SK-N-SH treated with all-trans-retinoic acid at 6 μM for 48 hours (cell line): ENCODE measurements at regions not wholly inside any gene's neighbourhood (a gene's known extent, or its start where the extent isn't known, plus 50 kb on each side); places are given as distances from the start of the nearest gene placed in this dataset.

Experiments used
- ATAC-seq: fragments of 200-7000 bp; cut with Tn5 transposase; 3 replicates; pipeline ENCODE4 v1.9.1; 2020; ENCODE audit warnings: mild to moderate bottlenecking, moderate library complexity
- BACH2 ChIP-seq: fragments of 250-450 bp; sonication (Bioruptor Pico); IDR thresholded peaks from 2 replicates; pipeline ENCODE4 v1.9.0; 2021; ENCODE audit warnings: mild to moderate bottlenecking, borderline replicate concordance
- CREB5 ChIP-seq: fragments of 250-450 bp; sonication (Bioruptor Pico); IDR thresholded peaks from 2 replicates; pipeline ENCODE4 v1.5.1; 2020; ENCODE audit warnings: low read depth, mild to moderate bottlenecking, moderate library complexity
- CSDC2 ChIP-seq: fragments of 250-450 bp; sonication (Bioruptor Pico); IDR thresholded peaks from 2 replicates; pipeline ENCODE4 v1.5.0; 2020; ENCODE audit warnings: mild to moderate bottlenecking, moderate library complexity
- CSRNP3 ChIP-seq: fragments of 250-450 bp; sonication (Bioruptor Pico); IDR thresholded peaks from 2 replicates; pipeline ENCODE4 v1.5.1; 2021; ENCODE audit warnings: mild to moderate bottlenecking, moderate library complexity
- ESRRG ChIP-seq: fragments of 250-450 bp; sonication (Bioruptor Pico); IDR thresholded peaks from 2 replicates; pipeline ENCODE4 v1.6.1; 2021; ENCODE audit warnings: mild to moderate bottlenecking
- GLIS3 ChIP-seq: fragments of 250-450 bp; sonication (Bioruptor Pico); IDR thresholded peaks from 2 replicates; pipeline ENCODE4 v1.5.0; 2020; ENCODE audit warnings: mild to moderate bottlenecking, moderate library complexity
- ISL1 ChIP-seq: fragments of 250-450 bp; sonication (Bioruptor Pico); IDR thresholded peaks from 2 replicates; pipeline ENCODE4 v2.1.2; 2022; ENCODE audit warnings: mild to moderate bottlenecking, moderate library complexity
- OSR1 ChIP-seq: fragments of 250-450 bp; sonication (Bioruptor Pico); IDR thresholded peaks from 2 replicates; pipeline ENCODE4 v1.8.0; 2022; ENCODE audit warnings: moderate library complexity, mild to moderate bottlenecking, inconsistent platforms
- POU6F1 ChIP-seq: fragments of 250-450 bp; sonication (Bioruptor Pico); IDR thresholded peaks from 2 replicates; pipeline ENCODE4 v1.8.0; 2021; ENCODE audit warnings: low read depth, mild to moderate bottlenecking, moderate library complexity, borderline replicate concordance
- PPARA ChIP-seq: fragments of 250-450 bp; sonication (Bioruptor Pico); IDR thresholded peaks from 2 replicates; pipeline ENCODE4 v1.5.0; 2020; ENCODE audit warnings: mild to moderate bottlenecking, borderline replicate concordance
- RARB ChIP-seq: fragments of 250-450 bp; sonication (Bioruptor Pico); IDR thresholded peaks from 2 replicates; pipeline ENCODE4 v1.8.0; 2021; ENCODE audit warnings: mild to moderate bottlenecking, moderate library complexity
- SNAI2 ChIP-seq: fragments of 250-450 bp; sonication (Bioruptor Pico); IDR thresholded peaks from 2 replicates; pipeline ENCODE4 v1.5.0; 2020; ENCODE audit warnings: mild to moderate bottlenecking, moderate library complexity
- TCF4 ChIP-seq: fragments of 250-450 bp; sonication (Bioruptor Pico); IDR thresholded peaks from 2 replicates; pipeline ENCODE4 v1.8.0; 2021; ENCODE audit warnings: mild to moderate bottlenecking, moderate library complexity, borderline replicate concordance
- TOX ChIP-seq: fragments of 250-450 bp; sonication (Bioruptor Pico); IDR thresholded peaks from 2 replicates; pipeline ENCODE4 v1.8.0; 2021; ENCODE audit warnings: mild to moderate bottlenecking, moderate library complexity, borderline replicate concordance
- ZC3H10 ChIP-seq: fragments of 250-450 bp; sonication (Bioruptor Pico); IDR thresholded peaks from 2 replicates; pipeline ENCODE4 v1.5.1; 2021; ENCODE audit warnings: mild to moderate bottlenecking, moderate library complexity
- ZFP3 ChIP-seq: fragments of 250-450 bp; sonication (Bioruptor Pico); IDR thresholded peaks from 2 replicates; pipeline ENCODE4 v1.5.0; 2020; ENCODE audit warnings: mild to moderate bottlenecking, moderate library complexity
- ZFP30 ChIP-seq: fragments of 450-650 bp; formaldehyde crosslinking; IDR thresholded peaks from 2 replicates; pipeline ENCODE4 v1.5.0; 2022; ENCODE audit warnings: mild to moderate bottlenecking, moderate library complexity
- ZNF565 ChIP-seq: fragments of 450-650 bp; formaldehyde crosslinking; conservative IDR thresholded peaks from 2 replicates; pipeline ENCODE4 v1.5.0; 2020; ENCODE audit warnings: low read depth, mild to moderate bottlenecking, moderate library complexity
- ZNF70 ChIP-seq: fragments of 450-650 bp; formaldehyde crosslinking; IDR thresholded peaks from 2 replicates; pipeline ENCODE4 v1.5.0; 2020; ENCODE audit warnings: mild to moderate bottlenecking, moderate library complexity
- ZNF8 ChIP-seq: fragments of 450-650 bp; formaldehyde crosslinking; IDR thresholded peaks from 2 replicates; pipeline ENCODE4 v1.5.0; 2020; ENCODE audit warnings: mild to moderate bottlenecking, moderate library complexity
- TF ChIP-seq, protein P1 (sequence below): fragments of 250-450 bp; sonication (Bioruptor Pico); IDR thresholded peaks from 2 replicates; pipeline ENCODE4 v1.5.0; 2020; ENCODE audit warnings: mild to moderate bottlenecking, moderate library complexity
- TF ChIP-seq, protein P2 (sequence below): fragments of 250-450 bp; sonication (Bioruptor Pico); IDR thresholded peaks from 2 replicates; pipeline ENCODE4 v1.8.0; 2020; ENCODE audit warnings: mild to moderate bottlenecking, moderate library complexity, borderline replicate concordance

DNA sequence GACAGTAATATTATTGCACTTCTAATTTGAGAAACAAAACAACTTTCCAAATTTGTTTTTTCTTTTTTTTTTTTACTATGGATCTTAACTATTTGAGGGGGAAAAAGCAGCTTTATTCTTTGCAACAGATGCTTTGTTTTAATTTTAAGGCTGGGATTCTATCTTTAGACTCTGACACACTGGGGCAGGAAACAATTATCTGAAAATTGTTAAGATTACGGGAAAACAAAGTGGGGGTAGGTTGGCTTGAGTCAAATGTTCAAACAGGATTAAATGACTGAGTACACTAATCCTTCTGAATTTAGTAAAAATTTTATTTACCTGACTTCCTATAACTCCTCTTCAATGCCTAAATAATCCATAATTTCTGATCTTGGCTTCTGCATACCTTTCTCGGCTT lies 543.2 kb downstream of the SLITRK6 start (continued):
- TF ChIP-seq ZNF8 (CRISPR knock-in tag) (no peak), ISL1 (CRISPR knock-in tag) (no peak), CSDC2 (CRISPR knock-in tag) (no peak), POU6F1 (CRISPR knock-in tag) (no peak), GLIS3 (CRISPR knock-in tag) (no peak), OSR1 (CRISPR knock-in tag) (no peak)
- TF ChIP-seq, all 23 proteins: peak for 0

- TF ChIP-seq OSR1 (CRISPR knock-in tag) (no peak), CSRNP3 (CRISPR knock-in tag) (no peak), TCF4 (CRISPR knock-in tag) (no peak), ZC3H10 (CRISPR knock-in tag) (no peak), BACH2 (CRISPR knock-in tag) (no peak), TOX (CRISPR knock-in tag) (no peak), ZFP3 (CRISPR knock-in tag) (no peak), CREB5 (no peak), GLIS3 (CRISPR knock-in tag) (no peak), PPARA (no peak), ISL1 (CRISPR knock-in tag) (no peak), SNAI2 (CRISPR knock-in tag) (no peak), ZNF565 (CRISPR knock-in tag) (no peak), ZFP30 (no peak), ZNF8 (CRISPR knock-in tag) (no peak), RARB (no peak)
- TF ChIP-seq, protein P1, sequence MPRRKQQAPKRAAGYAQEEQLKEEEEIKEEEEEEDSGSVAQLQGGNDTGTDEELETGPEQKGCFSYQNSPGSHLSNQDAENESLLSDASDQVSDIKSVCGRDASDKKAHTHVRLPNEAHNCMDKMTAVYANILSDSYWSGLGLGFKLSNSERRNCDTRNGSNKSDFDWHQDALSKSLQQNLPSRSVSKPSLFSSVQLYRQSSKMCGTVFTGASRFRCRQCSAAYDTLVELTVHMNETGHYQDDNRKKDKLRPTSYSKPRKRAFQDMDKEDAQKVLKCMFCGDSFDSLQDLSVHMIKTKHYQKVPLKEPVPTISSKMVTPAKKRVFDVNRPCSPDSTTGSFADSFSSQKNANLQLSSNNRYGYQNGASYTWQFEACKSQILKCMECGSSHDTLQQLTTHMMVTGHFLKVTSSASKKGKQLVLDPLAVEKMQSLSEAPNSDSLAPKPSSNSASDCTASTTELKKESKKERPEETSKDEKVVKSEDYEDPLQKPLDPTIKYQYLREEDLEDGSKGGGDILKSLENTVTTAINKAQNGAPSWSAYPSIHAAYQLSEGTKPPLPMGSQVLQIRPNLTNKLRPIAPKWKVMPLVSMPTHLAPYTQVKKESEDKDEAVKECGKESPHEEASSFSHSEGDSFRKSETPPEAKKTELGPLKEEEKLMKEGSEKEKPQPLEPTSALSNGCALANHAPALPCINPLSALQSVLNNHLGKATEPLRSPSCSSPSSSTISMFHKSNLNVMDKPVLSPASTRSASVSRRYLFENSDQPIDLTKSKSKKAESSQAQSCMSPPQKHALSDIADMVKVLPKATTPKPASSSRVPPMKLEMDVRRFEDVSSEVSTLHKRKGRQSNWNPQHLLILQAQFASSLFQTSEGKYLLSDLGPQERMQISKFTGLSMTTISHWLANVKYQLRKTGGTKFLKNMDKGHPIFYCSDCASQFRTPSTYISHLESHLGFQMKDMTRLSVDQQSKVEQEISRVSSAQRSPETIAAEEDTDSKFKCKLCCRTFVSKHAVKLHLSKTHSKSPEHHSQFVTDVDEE, result no peak
- TF ChIP-seq, protein P2, sequence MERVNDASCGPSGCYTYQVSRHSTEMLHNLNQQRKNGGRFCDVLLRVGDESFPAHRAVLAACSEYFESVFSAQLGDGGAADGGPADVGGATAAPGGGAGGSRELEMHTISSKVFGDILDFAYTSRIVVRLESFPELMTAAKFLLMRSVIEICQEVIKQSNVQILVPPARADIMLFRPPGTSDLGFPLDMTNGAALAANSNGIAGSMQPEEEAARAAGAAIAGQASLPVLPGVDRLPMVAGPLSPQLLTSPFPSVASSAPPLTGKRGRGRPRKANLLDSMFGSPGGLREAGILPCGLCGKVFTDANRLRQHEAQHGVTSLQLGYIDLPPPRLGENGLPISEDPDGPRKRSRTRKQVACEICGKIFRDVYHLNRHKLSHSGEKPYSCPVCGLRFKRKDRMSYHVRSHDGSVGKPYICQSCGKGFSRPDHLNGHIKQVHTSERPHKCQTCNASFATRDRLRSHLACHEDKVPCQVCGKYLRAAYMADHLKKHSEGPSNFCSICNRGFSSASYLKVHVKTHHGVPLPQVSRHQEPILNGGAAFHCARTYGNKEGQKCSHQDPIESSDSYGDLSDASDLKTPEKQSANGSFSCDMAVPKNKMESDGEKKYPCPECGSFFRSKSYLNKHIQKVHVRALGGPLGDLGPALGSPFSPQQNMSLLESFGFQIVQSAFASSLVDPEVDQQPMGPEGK (CRISPR knock-in tag), result no peak
- no peak for ATAC-seq
Observed at GRCh38 chr13:85254641-85255040, 544.6 kb downstream of the SLITRK6 start.

DNA sequence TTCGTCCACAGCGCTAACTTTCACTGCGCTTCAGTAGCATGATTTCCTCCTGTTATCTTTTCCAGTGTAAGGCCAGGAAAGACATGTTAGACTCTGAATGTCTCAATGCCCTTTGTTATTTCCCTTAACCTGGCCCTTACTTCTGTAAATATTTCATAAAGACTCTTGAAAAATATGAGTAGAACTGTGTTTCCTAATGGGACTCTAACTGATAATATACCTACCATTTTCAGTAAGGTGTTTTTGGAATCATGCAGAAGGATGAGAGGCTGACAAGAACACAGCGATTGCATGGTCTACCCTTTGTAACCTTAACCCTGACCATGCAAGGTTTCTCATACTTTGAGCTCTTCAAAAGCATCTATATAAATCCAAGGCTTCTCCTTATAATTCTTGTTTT lies 550.1 kb downstream of the SLITRK6 start:
- ATAC-seq, result no peak
- TF ChIP-seq ESRRG (CRISPR knock-in tag) (no peak), RARB (no peak), ZNF70 (CRISPR knock-in tag) (no peak), ZFP30 (no peak), ISL1 (CRISPR knock-in tag) (no peak), CSDC2 (CRISPR knock-in tag) (no peak), ZFP3 (CRISPR knock-in tag) (no peak), ZNF565 (CRISPR knock-in tag) (no peak), ZNF8 (CRISPR knock-in tag) (no peak), ZC3H10 (CRISPR knock-in tag) (no peak), PPARA (no peak), POU6F1 (CRISPR knock-in tag) (no peak), GLIS3 (CRISPR knock-in tag) (no peak)
- TF ChIP-seq, protein P2 (CRISPR knock-in tag), result no peak
- TF ChIP-seq, protein P1, result no peak
